Loucy (cell line): ENCODE measurements at regions not wholly inside any gene's neighbourhood (a gene's known extent, or its start where the extent isn't known, plus 50 kb on each side); places are given as distances from the start of the nearest gene placed in this dataset.

Experiments used
- EZH2phosphoT487 ChIP-seq: fragments of 200-600 bp; IDR thresholded peaks from 2 replicates; pipeline ENCODE4 v1.6.1; 2018; ENCODE audit warnings: antibody characterized with exemption, mild to moderate bottlenecking, moderate library complexity, borderline replicate concordance
- TF ChIP-seq, protein P1 (sequence below): fragments of 200-600 bp; sonication (generic); conservative IDR thresholded peaks from 2 replicates; pipeline ENCODE4 v1.5.1; 2014; ENCODE audit warnings: mild to moderate bottlenecking, antibody characterized with exemption, low read length

DNA sequence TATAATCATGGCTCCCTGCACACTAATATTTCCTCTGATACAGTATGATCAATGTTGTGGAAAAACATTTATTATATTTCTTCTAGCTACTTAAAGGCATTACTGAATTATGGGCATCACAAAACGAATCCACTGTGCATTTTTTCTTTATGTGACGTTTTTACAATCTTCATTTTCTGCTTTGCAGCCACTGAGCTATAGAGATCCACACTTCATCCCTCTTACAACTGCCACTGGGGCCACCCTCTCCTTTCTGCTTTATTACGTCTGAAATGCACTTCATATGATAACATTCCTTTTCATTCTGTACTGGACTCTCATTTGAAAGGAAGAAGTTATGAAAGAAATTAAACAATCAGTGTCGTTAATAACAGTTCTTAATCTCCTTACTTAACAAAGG is 394.5 kb upstream of the HNRNPA3 start:
- TF ChIP-seq, protein P1, sequence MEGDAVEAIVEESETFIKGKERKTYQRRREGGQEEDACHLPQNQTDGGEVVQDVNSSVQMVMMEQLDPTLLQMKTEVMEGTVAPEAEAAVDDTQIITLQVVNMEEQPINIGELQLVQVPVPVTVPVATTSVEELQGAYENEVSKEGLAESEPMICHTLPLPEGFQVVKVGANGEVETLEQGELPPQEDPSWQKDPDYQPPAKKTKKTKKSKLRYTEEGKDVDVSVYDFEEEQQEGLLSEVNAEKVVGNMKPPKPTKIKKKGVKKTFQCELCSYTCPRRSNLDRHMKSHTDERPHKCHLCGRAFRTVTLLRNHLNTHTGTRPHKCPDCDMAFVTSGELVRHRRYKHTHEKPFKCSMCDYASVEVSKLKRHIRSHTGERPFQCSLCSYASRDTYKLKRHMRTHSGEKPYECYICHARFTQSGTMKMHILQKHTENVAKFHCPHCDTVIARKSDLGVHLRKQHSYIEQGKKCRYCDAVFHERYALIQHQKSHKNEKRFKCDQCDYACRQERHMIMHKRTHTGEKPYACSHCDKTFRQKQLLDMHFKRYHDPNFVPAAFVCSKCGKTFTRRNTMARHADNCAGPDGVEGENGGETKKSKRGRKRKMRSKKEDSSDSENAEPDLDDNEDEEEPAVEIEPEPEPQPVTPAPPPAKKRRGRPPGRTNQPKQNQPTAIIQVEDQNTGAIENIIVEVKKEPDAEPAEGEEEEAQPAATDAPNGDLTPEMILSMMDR = no peak
- no peak for TF ChIP-seq EZH2phosphoT487
